Neural progenitor cell (in vitro differentiated cells): ENCODE measurements at regions not wholly inside any gene's neighbourhood (a gene's known extent, or its start where the extent isn't known, plus 50 kb on each side); places are given as distances from the start of the nearest gene placed in this dataset.

Experiments used
- DNase-seq: peaks from one replicate; pipeline ENCODE4 v3.0.0-alpha.2; 2016; ENCODE audit warnings: low spot score
- H2AFZ ChIP-seq: fragments of 200-600 bp; sonication (generic); replicated peaks from 2 replicates; pipeline ENCODE4 v1.6.1; 2016; ENCODE audit warnings: antibody characterized with exemption
- H3F3A ChIP-seq: fragments of 200-600 bp; sonication (generic); 2 replicates; pipeline ENCODE4 v1.6.1; 2016; ENCODE audit warnings: antibody characterized with exemption, low read depth
- H3K27ac ChIP-seq: fragments of 200-600 bp; sonication (generic); 2 replicates; pipeline ENCODE4 v1.5.1; 2016; ENCODE audit warnings: mild to moderate bottlenecking
- H3K27me3 ChIP-seq: fragments of 200-600 bp; sonication (generic); 2 replicates; pipeline ENCODE4 v1.6.1; 2016; ENCODE audit warnings: mild to moderate bottlenecking, moderate library complexity
- H3K36me3 ChIP-seq: fragments of 200-600 bp; sonication (generic); 2 replicates; pipeline ENCODE4 v1.5.1; 2016
- H3K4me1 ChIP-seq: fragments of 200-600 bp; sonication (generic); 2 replicates; pipeline ENCODE4 v1.6.1; 2016; ENCODE audit warnings: mixed run types
- H3K4me2 ChIP-seq: fragments of 200-600 bp; sonication (generic); 2 replicates; pipeline ENCODE4 v1.6.1; 2016
- H3K4me3 ChIP-seq: fragments of 200-600 bp; sonication (generic); 2 replicates; pipeline ENCODE4 v1.5.1; 2016
- H3K79me2 ChIP-seq: fragments of 200-600 bp; sonication (generic); 2 replicates; pipeline ENCODE4 v1.6.1; 2016; ENCODE audit warnings: low read depth
- H3K9ac ChIP-seq: fragments of 200-600 bp; sonication (generic); 2 replicates; pipeline ENCODE4 v1.6.1; 2016
- H3K9me3 ChIP-seq: fragments of 200-600 bp; sonication (generic); 2 replicates; pipeline ENCODE4 v1.5.1; 2016; ENCODE audit warnings: low read depth
- H4K20me1 ChIP-seq: fragments of 200-600 bp; sonication (generic); 2 replicates; pipeline ENCODE4 v1.6.1; 2016; ENCODE audit warnings: low read depth
- H3K27ac Mint-ChIP-seq: 3 replicates; pipeline ENCODE4 v1.8.0; 2021; ENCODE audit warnings: mixed read lengths
- H3K27me3 Mint-ChIP-seq: 2 replicates; pipeline ENCODE4 v1.8.0; 2022; ENCODE audit warnings: low read depth, mild to moderate bottlenecking, inconsistent platforms, moderate library complexity, mixed read lengths; ENCODE audit not compliant: insufficient read depth
- H3K36me3 Mint-ChIP-seq: 3 replicates; pipeline ENCODE4 v1.8.0; 2021; ENCODE audit warnings: mixed read lengths
- H3K4me1 Mint-ChIP-seq: 3 replicates; pipeline ENCODE4 v1.8.0; 2021; ENCODE audit warnings: mixed read lengths
- H3K4me3 Mint-ChIP-seq: 3 replicates; pipeline ENCODE4 v1.8.0; 2021; ENCODE audit warnings: mild to moderate bottlenecking, moderate library complexity, mixed read lengths
- H3K9me3 Mint-ChIP-seq: 3 replicates; pipeline ENCODE4 v1.8.0; 2020; ENCODE audit warnings: mixed read lengths
- EZH2 ChIP-seq: fragments of 200-600 bp; sonication (generic); IDR thresholded peaks from 2 replicates; pipeline ENCODE4 v1.6.1; 2017; ENCODE audit warnings: antibody characterized with exemption, mild to moderate bottlenecking, moderate library complexity
- EZH2phosphoT487 ChIP-seq: fragments of 200-600 bp; sonication (generic); IDR thresholded peaks from 2 replicates; pipeline ENCODE4 v1.6.1; 2017; ENCODE audit warnings: antibody characterized with exemption
- TF ChIP-seq, protein P1 (sequence below): fragments of 200-600 bp; sonication (generic); IDR thresholded peaks from 2 replicates; pipeline ENCODE4 v1.5.1; 2017; ENCODE audit warnings: antibody characterized with exemption, mild to moderate bottlenecking

- H3K27ac ChIP-seq, result no peak overlapping the region
- no peak for DNase-seq
- Mint-ChIP-seq H3K4me3 (no peak overlapping the region), H3K36me3 (no peaks in the 10 kb centered on the region), H3K9me3 (peaks cover 26% of the 10 kb centered on the region), H3K27ac (no peak overlapping the region), H3K4me1 (no peaks in the 10 kb centered on the region), H3K27me3 (no peaks in the 10 kb centered on the region)
- H3K9ac ChIP-seq, result no peak overlapping the region
- H3K79me2 ChIP-seq, result no peaks in the 10 kb centered on the region
- H4K20me1 ChIP-seq, result no peaks in the 10 kb centered on the region
- no peak for TF ChIP-seq EZH2
- TF ChIP-seq EZH2phosphoT487, result no peak
- TF ChIP-seq, protein P1, sequence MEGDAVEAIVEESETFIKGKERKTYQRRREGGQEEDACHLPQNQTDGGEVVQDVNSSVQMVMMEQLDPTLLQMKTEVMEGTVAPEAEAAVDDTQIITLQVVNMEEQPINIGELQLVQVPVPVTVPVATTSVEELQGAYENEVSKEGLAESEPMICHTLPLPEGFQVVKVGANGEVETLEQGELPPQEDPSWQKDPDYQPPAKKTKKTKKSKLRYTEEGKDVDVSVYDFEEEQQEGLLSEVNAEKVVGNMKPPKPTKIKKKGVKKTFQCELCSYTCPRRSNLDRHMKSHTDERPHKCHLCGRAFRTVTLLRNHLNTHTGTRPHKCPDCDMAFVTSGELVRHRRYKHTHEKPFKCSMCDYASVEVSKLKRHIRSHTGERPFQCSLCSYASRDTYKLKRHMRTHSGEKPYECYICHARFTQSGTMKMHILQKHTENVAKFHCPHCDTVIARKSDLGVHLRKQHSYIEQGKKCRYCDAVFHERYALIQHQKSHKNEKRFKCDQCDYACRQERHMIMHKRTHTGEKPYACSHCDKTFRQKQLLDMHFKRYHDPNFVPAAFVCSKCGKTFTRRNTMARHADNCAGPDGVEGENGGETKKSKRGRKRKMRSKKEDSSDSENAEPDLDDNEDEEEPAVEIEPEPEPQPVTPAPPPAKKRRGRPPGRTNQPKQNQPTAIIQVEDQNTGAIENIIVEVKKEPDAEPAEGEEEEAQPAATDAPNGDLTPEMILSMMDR, result no peak
- H3F3A ChIP-seq, result no peaks in the 10 kb centered on the region
- H3K9me3 ChIP-seq, result no peaks in the 10 kb centered on the region
- no peak overlapping the region for H3K4me2 ChIP-seq
- H3K36me3 ChIP-seq, result no peaks in the 10 kb centered on the region
- no peaks in the 10 kb centered on the region for H3K27me3 ChIP-seq
- no peak overlapping the region for H2AFZ ChIP-seq
- no peaks in the 10 kb centered on the region for H3K4me1 ChIP-seq
- no peak overlapping the region for H3K4me3 ChIP-seq
Observed at GRCh38 chr2:146301287-146301686, 1543.5 kb upstream of the ACVR2A start.

DNA sequence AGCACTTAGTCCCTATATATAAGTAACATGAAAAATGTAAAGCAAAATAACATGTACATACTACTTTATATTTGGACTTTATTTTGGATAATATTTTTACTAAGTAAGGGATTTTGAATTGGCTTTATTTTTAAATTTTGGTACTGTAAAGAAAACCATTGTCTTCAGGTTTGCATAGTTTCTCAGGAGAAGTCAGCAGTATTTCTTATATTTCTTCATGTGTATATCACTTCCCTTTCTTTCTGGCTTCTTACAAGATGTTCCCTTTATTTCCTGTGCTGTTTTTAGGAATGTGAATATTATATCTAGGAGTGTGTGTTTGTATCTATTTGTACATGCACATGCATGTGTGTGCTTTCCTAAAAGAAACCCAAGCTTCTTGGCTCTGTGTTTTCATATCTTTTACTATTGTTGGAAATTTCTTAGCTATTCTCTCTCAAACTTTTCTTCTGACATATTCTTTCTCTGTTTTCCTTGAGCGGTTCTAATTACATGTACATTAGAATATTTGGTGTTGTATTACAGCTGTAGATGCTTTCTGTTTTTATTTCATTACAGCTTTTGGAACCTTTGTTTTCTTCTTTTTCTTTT is 1549.7 kb upstream of the ACVR2A start:
- Histone ChIP-seq H3F3A (no peaks in the 10 kb centered on the region), H3K36me3 (no peaks in the 10 kb centered on the region), H3K4me1 (no peaks in the 10 kb centered on the region), H3K27me3 (no peaks in the 10 kb centered on the region), H2AFZ (no peak overlapping the region), H4K20me1 (no peaks in the 10 kb centered on the region), H3K27ac (no peak overlapping the region), H3K4me2 (no peak overlapping the region), H3K4me3 (no peak overlapping the region), H3K9me3 (peaks cover 3% of the 10 kb centered on the region), H3K9ac (no peak overlapping the region), H3K79me2 (no peaks in the 10 kb centered on the region)
- no peaks in the 10 kb centered on the region for H3K4me1 Mint-ChIP-seq
- H3K27ac Mint-ChIP-seq, result no peak overlapping the region
- no peak for DNase-seq
- H3K9me3 Mint-ChIP-seq, result peaks cover 25% of the 10 kb centered on the region
- no peak for TF ChIP-seq EZH2phosphoT487
- TF ChIP-seq, protein P1, result no peak
- no peak for TF ChIP-seq EZH2
- H3K27me3 Mint-ChIP-seq, result no peaks in the 10 kb centered on the region
- H3K4me3 Mint-ChIP-seq, result no peak overlapping the region
- H3K36me3 Mint-ChIP-seq, result no peaks in the 10 kb centered on the region

DNA sequence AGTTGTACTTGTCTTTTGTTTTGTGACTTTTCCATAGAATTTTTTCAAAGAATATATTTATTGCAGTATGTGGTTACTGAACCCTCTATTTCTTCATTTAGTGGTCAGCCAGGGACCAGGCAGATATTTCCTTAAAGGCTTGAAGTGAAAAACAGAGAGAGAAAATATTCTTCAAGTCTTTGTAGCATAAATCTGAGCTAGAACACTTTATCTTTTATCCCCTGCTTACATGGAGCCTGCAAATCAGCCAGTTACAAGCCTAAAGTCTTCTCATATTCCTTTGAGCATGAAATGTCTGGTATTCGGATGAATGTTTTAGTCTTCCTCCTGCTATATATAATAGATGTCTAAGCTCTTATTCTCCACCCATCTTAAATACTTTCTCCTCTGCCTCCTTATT is 1557.5 kb upstream of the ACVR2A start:
- Histone ChIP-seq H3K79me2 (no peaks in the 10 kb centered on the region), H3K9me3 (no peaks in the 10 kb centered on the region), H3K27me3 (no peaks in the 10 kb centered on the region), H3K4me3 (no peak overlapping the region), H3K4me2 (no peak overlapping the region), H3K9ac (no peak overlapping the region), H3K36me3 (no peaks in the 10 kb centered on the region), H3K27ac (no peak overlapping the region), H4K20me1 (no peaks in the 10 kb centered on the region), H2AFZ (no peak overlapping the region), H3F3A (no peaks in the 10 kb centered on the region), H3K4me1 (no peaks in the 10 kb centered on the region)
- peaks cover 3% of the 10 kb centered on the region for H3K9me3 Mint-ChIP-seq
- no peak overlapping the region for H3K27ac Mint-ChIP-seq
- no peaks in the 10 kb centered on the region for H3K4me1 Mint-ChIP-seq
- H3K36me3 Mint-ChIP-seq, result no peaks in the 10 kb centered on the region
- no peak overlapping the region for H3K4me3 Mint-ChIP-seq
- no peaks in the 10 kb centered on the region for H3K27me3 Mint-ChIP-seq
- no peak for DNase-seq
- TF ChIP-seq EZH2phosphoT487 (no peak), EZH2 (no peak)
- TF ChIP-seq, protein P1, result no peak
